Bronchial epithelial cell (primary cell): ENCODE measurements at regions not wholly inside any gene's neighbourhood (a gene's known extent, or its start where the extent isn't known, plus 50 kb on each side); places are given as distances from the start of the nearest gene placed in this dataset.

ENCODE experiments used
- DNase-seq: peaks from one replicate; pipeline ENCODE4 v3.0.0-alpha.2; 2010; ENCODE audit warnings: low read depth
- FAIRE-seq: peaks from 2 replicates; lab custom pipeline; 2011; peaks lifted over from hg19 to GRCh38; lab: Jason Lieb, UNC
- H3K27me3 ChIP-seq: 2 replicates; pipeline ENCODE4 v1.5.1; 2011; ENCODE audit warnings: low read length; ENCODE audit not compliant: control insufficient read depth, insufficient read depth
- H3K36me3 ChIP-seq: 2 replicates; pipeline ENCODE4 v1.5.1; 2011; ENCODE audit warnings: low read length; ENCODE audit not compliant: control insufficient read depth, insufficient read depth
- H3K4me3 ChIP-seq: 2 replicates; pipeline ENCODE4 v1.5.1; 2011; ENCODE audit warnings: mild to moderate bottlenecking, low read depth, low read length, control low read depth
- CTCF ChIP-seq: IDR thresholded peaks from 2 replicates; pipeline ENCODE4 v1.5.1; 2011; ENCODE audit warnings: mild to moderate bottlenecking, moderate library complexity, low read length, control low read depth, inconsistent platforms; ENCODE audit not compliant: insufficient read depth, severe bottlenecking

GRCh38 chr18:78165525-78165924 is 814.1 kb upstream of the SALL3 start:
- TF ChIP-seq CTCF, result no peak
- H3K36me3 ChIP-seq, result no peaks in the 10 kb centered on the region
- no peak for FAIRE-seq
- no peak for DNase-seq
- H3K27me3 ChIP-seq, result no peaks in the 10 kb centered on the region
- no peak overlapping the region for H3K4me3 ChIP-seq

- no peak for FAIRE-seq
Measured at GRCh38 chr18:78168526-78168925, 811.1 kb upstream of the SALL3 start.

GRCh38 chr18:78169174-78169864 is 810.3 kb upstream of the SALL3 start:
- no peaks in the 10 kb centered on the region for H3K36me3 ChIP-seq
- no peak for DNase-seq
- H3K27me3 ChIP-seq, result no peaks in the 10 kb centered on the region
- TF ChIP-seq CTCF, result no peak
- no peak for FAIRE-seq
- no peak overlapping the region for H3K4me3 ChIP-seq

More at GRCh38 chr18:78168526-78168925, 811.1 kb upstream of the SALL3 start:
- no peak for TF ChIP-seq CTCF
- Histone ChIP-seq H3K4me3 (no peak overlapping the region), H3K27me3 (no peaks in the 10 kb centered on the region), H3K36me3 (no peaks in the 10 kb centered on the region)
- no peak for DNase-seq

- Histone ChIP-seq H3K27me3 (no peaks in the 10 kb centered on the region), H3K4me3 (no peak overlapping the region), H3K36me3 (no peaks in the 10 kb centered on the region)
- TF ChIP-seq CTCF, result no peak
- FAIRE-seq (no peak), DNase-seq (no peak)
Measured at GRCh38 chr18:78171954-78172353, 807.7 kb upstream of the SALL3 start.

- Histone ChIP-seq H3K36me3 (no peaks in the 10 kb centered on the region), H3K4me3 (no peak overlapping the region), H3K27me3 (no peaks in the 10 kb centered on the region)
- no peak for FAIRE-seq
- TF ChIP-seq CTCF, result no peak
- no peak for DNase-seq
Measured at GRCh38 chr18:78174737-78175136, 804.9 kb upstream of the SALL3 start.

DNA sequence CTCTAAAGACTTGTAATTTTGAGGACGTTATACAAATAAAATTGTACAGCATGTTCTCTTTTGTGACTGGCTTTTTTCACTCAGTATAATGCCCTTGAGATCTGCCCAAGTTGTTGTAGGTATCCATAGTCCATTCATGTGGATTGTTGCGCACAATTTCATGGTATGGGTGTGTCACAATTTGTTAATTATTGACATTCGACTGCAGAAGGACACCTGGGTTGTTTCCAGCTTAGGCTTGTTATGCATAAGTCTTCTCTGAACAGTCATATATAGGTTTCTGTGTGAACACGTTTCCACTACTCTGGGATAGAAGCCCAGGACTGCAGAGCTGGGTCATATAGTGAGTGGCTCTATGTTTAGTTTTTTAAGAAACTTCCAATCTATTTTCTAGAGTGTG is 800.8 kb upstream of the SALL3 start:
- no peaks in the 10 kb centered on the region for H3K27me3 ChIP-seq
- H3K4me3 ChIP-seq, result no peak overlapping the region
- FAIRE-seq (no peak), DNase-seq (no peak)
- H3K36me3 ChIP-seq, result no peaks in the 10 kb centered on the region
- no peak for TF ChIP-seq CTCF
